ENCODE measurements at regions not wholly inside any gene's neighbourhood (a gene's known extent, or its start where the extent isn't known, plus 50 kb on each side); places are given as distances from the start of the nearest gene placed in this dataset.
"Not testable (repeated sequence)": the region's sequence is repeated elsewhere in the genome, so short reads cannot be mapped to it uniquely, and the experiment has no call there.

DNA sequence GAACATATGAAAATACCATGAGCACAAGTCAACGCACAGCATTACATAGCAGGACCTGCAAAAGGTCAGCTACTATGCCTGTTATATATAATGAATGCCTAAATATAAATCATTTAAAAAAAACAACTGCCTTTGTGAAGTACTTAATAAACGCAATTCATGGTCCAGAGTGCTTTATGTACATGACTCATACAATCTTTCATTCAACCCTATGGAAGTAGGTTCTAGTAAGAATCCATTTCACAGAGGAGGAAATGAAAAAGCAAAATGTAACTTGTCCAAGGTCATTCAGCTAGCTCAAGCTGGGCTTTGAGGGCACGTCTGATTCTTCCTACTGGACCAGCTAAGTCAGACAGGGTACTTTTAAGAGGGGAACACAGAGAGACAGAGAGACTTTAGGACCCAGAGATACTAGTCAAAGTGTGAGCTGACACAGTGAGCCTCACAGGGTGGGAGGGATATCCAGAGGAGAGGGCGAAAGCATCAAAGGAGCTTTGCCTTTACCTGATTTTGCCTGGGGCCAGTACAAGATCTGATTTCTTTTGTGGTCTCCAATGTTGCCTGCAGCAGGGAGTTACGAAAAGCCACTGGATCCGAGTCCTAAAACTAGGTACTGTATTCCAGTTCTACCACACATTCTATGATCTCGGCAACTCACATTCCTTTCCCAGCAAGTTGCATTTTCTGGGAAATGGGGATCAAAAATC lies 83.4 kb upstream of the ZFHX3 start:
- no peak for DNase-seq

DNA sequence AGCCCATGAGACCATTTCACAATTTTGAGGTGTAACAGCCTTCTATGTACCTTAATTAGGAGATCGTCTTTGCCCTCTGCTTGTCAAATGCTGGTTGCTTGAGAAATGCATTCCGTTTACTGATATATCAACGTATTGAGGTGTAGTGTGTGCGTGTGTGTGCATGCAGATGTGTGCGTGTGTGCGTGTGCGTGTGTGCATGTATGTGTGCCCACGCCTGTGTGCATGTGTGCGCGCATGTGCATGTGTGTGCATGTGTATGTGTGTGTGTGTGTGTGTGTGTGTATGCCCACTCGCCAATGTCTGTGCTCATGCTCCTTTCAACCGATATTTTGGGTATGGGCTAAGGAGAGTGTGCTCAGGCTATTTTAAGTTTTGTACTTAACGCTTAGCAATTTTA lies 81.5 kb upstream of the ZFHX3 start:
- DNase-seq: no peak

DNA sequence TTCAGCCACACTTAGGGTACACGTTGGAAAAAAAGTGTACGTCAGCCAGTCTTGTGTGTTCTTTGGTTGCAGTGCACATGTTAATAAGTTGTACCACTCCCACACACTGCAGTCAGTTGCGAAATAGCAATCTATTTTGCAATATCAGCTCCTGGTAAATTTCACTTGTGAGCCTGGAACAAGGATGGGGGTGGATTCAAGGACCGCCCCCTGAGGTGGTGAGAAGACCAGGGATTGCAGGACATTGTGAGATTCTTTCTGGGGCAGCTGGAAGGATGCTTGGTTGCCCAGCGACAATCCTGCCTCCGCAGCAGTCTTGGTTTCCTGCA lies 78.6 kb upstream of the ZFHX3 start:
- no peak for DNase-seq

DNA sequence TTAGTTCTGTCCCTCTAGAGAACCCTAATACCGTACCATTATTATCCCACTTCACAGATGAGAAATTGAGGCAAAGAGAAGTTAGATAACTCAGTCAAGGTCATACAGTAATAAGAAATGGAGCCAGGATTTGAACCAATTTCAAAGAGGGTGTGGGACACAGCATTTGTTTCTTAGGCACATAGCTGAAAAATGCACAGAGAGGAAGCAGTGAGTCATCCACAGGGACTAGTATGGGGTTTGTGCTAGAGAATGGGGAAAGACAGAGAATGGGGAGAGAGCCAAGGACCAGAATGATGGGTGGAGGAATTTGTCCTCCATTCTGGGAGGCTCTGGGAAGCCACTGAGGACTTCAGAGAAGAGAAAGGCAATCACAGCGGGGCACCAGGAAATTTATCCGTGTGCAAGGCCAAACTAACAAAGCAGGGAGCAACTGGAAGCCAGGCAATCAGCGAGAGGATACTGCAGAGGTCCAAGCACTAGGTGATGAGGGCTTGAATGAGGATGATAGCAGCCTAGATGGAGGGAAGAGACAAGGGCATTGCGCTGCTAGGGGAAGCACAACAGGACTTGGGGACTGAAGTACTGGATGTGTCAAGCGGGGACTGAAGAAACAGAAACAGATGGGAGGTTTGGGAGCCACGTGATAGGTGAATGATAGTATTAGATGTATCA lies 78.1 kb upstream of the ZFHX3 start:
- no peak for DNase-seq

DNA sequence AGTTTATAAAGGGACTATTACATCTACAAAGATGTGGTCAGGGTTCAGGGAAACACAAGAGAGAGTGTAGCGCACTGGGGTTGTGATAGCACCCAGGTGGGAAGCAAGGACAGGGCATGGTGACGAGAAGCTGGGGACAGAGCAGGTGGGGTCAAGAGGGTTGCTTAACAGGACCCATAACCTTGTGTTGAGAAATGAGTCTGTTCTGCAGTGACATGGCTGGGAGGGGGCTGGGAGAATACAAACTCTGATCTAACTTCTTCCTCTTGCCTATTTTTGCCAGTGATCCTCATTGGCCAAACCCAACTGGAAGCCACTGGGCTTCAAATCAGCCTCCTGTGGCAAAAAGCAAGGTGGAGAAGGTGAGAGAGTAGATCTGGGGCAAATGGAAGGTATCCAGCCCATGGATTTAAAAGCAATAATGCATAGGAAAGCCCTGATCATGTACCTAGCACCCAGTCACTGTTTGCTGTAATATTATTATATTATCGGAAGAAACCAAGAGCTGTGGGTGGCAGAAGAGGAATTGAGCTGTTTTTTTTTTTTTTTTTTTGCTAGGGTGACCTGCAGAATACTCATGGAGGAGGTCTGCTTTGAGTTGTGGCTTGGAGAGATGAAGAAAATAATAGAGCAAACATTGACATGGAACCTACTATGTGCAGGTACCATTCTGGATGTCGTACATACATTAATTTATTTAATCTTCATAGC lies 76.9 kb upstream of the ZFHX3 start:
- DNase-seq: no peak

DNA sequence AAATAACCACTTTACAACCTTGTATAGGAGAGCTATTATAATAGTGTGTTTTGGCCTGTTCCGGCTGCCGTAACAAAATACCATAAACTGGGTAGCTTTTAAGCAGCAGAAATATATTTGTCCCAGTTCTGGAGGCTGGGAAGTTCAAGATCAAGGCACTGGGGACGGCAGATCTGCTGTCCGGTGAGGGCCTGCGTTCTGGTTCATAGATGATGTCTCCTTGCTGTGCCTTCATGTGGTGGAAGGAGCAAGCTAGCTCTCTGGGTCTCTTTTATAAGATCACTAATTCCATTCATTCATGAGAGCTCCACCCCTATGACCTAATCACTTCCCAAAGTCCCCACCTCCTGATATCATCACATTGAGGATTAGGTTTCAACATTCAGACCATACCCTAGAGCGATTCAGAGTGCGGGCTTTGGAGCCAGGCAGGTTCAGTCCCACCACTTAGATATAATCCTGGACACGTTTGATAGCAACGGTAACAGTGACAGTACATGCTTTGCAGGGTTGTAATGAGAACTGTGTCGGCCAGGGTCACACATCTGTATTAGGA lies 76.2 kb upstream of the ZFHX3 start:
- DNase-seq: no peak

DNA sequence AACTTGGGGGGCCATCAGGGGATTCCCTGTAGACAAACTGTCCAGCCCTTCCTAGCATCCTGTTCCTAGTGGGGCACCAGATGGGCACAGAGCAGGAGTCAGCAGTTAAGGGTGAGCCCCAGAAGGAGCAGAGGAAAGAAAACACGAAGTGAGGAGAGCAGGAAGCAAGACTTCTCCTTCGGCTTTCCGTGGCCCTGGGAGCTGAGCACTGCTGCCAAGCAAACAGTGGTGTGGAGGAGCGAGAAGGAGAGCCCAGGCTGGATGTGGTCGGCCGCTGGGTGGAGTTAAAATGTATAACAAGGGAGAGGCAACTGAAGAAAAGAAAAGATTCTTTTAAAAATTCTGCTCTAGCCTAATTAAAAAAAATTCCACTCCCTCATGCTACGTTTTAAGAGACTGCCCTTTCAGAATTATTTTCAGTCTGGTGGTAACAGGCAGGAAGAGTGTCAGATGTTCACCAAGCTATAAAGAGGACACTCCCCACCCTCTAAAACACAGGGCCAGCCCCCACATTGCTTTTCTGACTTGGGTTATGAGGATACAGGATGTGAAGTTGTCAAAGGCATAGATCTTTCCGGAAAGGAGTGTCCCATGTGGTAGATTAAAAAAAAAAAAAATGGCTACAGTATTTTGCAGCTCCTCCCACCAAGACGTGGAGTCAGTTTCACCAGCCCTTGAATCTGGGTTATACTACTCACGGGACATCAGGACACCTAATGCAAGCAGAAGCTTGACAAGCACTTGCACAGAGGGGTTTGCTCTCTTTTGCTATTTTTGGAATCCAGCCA lies 74.9 kb upstream of the ZFHX3 start:
- no peak for DNase-seq

DNA sequence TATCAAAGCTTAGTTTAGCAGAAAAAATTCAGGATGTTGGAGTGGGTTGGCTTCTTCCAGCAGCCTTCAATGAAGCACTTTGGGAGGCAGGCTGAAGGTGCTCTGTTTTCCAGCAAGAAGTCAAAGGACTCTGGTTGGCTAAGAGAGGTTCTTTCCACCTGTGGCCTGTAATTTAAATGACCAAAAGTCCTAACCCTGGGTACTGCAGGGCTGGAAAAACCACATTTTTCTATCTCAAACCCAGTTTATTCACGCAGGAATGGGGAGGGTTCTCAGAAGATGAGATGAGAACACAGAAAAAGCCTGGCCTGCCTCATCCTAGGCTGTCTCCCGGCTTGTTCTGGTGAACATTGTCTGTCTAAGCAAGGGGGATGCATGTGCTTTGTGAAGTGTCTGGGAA lies 68.6 kb upstream of the ZFHX3 start:
- no peak for DNase-seq

DNA sequence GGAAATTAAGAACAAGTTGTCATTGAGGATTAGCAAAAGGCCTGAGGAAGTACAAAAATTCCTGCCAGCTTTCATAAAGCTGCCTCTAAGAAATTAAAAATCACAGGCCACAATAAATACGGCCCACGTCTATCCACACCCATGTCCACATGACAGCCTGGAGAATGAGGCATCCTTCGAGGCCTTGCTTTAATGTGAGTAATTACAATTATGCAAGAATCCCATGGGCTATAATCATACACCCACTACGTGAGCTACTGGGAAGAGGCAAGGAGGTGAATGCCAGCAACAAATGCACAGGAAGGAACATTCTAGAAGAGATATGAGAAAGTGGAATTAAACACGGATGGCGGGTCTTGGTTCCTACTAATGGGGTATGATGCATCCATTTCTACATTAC lies 65.4 kb upstream of the ZFHX3 start:
- DNase-seq: no peak

DNA sequence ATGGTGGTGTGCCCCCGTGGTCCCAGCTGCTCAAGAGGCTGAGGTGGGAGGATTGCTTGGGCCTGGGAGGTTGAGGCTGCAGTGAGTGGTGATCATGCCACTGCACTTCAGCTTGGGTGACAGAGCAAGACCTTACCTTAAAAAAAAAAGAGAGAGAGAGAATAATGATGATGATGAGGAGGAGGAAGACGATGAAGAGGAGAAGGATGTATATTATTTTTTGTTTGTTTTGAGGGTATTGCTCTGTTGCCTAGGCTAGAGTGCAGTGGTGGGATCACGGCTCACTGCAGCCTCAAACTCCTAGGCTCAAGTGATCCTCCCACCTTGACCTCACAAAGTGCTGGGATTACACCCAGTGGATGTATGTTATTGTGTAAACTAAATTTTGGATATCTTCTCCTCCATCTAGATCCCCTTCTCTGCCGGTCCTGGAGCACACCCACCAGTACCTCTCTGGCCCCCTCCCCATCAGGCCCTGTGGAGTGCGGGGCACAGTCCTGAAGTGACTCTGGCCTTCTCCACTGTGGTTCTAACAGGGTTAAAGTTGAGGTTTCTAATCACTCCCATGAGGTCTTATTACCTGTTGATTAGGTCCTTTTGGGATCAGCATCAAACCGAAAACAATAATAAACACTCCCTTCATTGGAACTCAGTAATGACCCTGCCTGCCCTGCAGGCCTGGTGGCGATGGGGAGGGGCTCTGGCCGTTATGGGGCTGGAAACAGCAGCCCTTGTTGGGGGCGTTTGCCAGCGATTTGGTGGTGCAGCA lies 60.5 kb upstream of the ZFHX3 start:
- no peak for DNase-seq

DNA sequence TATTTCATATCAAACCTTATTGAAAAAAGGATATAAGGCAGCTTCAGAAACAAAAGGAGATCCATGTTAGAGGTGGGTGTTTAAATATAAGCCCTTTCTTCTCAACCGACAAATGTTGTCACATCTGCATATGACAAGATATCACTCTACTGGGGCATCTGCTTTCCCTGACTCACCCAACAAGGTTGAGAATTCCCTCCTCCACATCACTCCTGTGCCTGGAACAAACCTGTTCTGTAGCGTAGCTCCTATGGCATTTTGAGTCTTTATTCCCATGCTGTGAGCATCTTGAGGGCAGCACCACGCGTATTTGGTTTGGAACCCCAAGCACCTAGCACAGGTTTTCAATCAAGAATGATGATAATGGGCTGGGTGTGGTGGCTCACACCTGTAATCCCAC lies 59.4 kb upstream of the ZFHX3 start:
- no peak for DNase-seq

DNA sequence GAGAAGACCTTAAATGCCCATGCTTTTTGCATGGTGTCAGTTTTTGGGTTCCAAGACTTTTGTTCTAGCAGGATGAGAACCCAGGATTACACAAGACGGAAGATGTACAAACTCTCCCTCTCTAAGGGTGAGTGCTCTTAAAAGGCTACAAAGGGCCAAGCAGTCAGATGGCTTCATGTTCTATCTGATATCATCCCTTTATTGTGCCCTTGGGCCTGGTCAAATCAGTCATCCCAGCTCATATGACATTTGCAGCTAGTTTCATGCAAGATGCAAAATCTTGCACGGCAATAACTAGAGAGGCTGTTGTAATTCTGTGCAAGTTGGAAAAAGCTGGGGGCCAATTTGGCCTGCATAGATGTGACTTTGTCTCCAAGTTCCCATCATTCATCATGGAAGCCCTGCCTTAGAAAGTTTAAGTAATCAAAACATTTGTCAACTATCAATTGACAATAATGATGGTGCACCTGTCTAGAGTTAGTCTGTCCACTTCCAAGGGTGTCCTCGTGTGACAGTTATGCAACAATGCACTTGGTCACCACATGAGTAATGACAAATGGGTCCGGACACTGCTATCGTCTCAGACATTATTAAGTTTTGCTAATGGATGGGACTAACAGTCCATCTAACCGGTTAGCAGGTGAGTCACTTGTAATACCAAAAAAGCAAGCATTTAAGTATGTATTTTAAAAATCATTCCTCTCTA lies 58.6 kb upstream of the ZFHX3 start:
- DNase-seq: no peak

DNA sequence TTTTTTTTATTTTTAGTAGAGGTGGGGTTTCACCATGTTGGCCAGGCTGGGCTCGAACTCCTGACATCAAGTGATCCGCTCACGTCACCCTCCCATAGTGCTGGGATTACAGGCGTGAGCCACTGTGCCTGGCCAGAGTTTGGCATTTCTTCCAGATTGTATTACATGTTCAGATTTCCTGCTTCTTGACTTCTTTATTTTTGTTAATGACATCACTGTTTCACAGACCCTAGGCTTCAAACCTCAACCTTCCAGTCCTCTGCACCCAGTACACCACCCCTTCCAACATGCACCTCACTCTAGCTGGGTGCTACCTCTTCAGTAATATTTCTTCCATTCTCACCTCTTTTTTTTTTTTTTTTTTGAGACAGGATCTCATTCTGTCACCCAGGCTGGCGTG lies 53.6 kb upstream of the ZFHX3 start:
- no peak for DNase-seq

DNA sequence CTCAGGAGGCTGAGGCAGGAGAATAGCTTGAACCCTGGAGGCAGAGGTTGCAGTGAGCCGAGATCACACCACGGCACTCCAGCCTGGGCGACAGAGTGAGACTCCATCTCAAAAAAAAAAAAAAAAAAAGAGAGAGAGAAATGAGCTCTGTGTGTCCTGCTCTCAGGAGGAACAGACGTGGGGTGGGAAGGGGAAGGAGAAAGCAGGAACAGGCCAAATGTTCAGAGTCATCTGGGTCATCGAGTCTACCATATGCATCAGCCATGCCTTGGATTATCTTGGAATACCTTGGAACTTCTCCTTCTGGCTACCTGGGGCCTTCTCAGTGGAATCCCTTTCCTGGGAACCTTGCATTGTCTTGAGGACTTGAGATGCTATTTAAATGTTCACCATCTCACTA lies 51.7 kb upstream of the ZFHX3 start:
- not testable (repeated sequence) for DNase-seq
